Stimulated activated CD8-positive, alpha-beta memory T cell treated with anti-CD3 and anti-CD28 coated beads, Interleukin-4, amount 100 ng/mL, for 24 hours (primary cell): ENCODE measurements at regions not wholly inside any gene's neighbourhood (a gene's known extent, or its start where the extent isn't known, plus 50 kb on each side); places are given as distances from the start of the nearest gene placed in this dataset.

Source experiments
- DNase-seq: peaks from one replicate; pipeline ENCODE4 v3.0.0-alpha.2; 2020; ENCODE audit warnings: low read depth

DNA sequence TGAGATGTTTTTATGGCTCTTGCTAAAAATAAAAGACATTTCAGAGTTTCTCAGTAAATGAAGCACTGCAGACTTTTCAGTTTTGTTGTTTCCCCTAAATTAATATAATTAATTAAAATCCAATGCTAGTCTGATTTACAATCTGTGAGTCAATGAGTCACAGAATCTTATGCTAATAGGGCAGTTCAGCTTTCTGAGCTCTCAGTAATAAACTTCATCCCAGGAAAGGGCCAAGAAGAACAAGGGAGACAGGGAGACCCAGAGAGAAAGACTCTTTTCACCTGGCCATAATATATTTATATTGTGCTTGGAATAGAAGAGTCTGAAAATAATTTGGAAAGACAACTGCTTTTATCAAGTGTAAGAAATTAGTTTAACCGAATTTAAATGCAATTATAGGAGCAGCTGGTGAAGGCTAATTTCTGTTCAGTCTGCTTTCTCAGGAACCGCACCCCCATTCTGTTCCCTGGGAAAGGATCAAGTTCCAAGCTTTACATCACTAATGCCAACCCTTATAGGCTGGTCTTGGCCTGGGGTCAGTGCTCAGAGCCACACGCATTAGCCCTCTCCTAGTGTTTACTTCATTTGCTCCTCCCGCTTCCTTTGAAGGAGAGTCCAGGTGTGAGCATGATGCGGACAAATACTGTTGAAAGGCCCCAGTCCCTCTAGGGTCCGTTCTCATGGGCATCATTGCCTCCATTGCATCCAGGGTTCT is 145.6 kb downstream of the ZBTB18 start:
- DNase-seq = no peak

DNA sequence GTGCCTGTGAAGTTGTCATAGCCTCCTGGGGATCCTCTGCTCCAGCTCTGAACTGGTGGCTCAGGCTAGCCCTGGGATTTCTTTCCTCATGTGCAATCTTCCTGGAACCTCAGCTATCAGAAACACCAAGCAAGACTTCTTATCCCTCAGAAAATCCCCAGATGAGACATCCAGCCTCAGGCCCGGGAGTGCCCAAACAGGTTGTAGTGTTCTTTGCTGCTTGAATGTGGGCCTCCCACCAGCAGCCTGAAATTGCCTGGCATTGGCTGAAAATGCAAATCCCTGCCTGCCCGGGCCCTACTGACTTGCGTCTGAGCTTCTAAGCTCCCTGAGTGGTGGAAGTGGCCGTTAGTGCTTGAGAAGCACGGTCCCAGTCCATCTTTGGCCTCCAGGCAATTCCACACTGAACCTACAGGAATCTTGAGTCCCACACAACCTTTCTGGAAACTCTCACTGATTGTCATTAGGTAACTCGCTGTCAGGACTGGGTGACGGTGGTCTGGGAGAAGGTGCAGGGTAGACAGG is 146.8 kb downstream of the ZBTB18 start:
- DNase-seq = no peak

DNA sequence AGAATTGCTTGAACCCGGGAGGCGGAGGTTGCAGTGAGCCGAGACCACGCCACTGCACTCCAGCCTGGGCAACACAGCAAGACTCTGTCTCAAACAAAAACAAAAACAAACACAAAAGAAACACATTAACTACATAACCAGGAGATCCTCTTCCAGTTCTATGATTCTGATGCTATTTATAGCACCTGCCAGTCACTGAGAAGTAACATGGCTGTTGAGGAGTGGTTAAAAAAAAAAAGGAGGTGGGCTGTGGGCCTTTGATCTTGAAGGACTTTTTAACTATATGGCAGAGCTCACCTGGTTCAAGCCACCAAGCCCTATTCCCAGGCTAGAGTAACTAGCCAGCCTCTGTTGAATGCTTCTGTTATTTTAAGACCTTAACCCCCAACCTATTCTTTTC is 148.8 kb downstream of the ZBTB18 start:
- DNase-seq = no peak

DNA sequence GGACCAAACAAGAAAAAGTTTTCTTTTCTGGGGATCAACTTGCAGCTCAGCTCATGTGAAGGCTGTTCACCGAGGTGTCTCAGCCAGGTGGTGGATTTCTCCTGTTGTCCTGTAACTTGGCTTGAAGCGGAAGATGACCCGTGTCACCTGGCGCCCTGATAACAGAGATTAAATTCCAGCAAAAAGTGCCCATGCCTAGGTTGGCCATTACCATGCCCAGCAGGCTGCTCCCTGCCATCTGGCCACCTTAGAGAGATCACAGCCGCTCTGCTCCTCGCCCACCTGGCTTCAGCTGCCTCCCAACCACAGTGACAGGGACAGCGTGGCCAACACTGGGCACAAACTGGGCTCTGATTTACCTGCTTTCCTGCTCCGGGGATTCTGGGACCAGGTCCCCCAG is 149.5 kb downstream of the ZBTB18 start:
- no peak for DNase-seq

DNA sequence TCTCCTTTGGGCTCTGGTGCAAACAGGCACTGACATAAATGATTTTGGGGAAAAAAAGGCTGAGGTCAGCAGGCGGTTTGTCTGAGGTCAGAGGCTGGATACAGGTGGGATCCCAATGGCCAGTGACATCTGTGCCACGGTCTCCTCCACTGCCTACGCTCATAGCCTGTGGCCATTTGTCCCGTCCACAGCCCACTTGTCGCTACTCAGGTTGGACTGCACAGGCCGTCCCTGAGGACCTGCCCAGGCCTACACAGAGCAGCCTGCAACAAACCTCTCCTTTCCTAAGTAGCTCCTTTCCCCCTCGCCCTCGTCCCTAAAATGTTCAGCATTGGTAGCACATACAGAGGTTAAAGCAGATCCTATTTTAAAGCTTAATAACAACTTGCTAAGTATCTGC is 150.7 kb downstream of the ZBTB18 start:
- DNase-seq = no peak

DNA sequence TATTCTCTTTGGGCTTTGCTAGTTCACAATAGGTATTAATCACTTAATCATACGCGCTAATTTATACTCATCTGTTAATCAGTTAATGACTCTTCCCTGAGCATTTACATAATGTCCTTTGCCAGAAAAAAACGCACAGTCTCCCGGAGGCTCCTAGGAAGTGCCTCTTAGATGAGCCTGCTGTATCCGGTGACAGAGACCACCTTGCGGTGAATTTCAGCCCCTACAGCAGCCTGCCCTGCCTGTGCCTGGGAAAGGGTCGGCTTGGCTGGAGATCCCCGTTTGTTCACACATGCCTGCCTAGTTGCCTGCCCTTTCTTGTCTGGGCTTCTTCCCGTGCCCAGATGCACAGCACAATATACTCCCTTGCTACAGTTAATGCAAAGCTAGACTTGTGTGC is 152.9 kb downstream of the ZBTB18 start:
- DNase-seq = no peak

DNA sequence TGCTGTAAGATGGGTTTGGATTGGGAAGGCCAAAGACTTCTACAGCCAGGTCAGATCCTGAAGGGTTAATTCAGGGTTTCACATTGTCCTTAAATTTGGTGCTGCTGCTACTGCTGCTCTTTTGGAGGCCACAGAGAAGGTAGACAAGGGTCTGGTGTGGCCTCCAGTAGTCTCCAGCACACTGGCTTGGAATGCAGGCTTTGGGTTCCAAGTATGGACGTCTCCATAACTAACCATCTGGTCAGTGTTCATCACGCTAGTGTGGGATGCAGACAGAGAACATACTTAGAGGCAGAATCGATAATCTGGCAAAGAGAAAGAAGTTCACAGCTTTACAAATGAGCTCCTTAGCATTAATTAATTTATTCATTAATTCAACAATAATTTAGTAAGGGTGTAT is 154.1 kb downstream of the ZBTB18 start:
- DNase-seq = no peak

DNA sequence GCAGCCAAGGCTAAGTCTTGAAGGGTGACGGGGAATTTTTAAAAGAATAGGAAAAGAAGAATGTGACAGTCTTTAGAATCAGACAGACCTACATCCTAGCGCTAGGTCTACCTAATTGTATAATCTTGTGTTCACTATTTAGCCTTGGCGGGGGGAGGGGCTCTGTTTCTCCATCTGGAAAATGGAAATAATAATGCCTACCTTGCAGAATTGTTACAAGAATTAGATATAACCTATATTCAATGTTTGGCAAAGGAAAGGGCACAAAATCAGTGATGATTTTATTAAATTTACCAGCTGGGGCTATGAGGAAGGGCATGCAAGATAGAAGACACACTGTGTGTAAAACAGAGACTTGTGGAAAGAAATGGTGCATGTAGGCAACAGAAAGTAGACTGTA is 154.8 kb downstream of the ZBTB18 start:
- no peak for DNase-seq

DNA sequence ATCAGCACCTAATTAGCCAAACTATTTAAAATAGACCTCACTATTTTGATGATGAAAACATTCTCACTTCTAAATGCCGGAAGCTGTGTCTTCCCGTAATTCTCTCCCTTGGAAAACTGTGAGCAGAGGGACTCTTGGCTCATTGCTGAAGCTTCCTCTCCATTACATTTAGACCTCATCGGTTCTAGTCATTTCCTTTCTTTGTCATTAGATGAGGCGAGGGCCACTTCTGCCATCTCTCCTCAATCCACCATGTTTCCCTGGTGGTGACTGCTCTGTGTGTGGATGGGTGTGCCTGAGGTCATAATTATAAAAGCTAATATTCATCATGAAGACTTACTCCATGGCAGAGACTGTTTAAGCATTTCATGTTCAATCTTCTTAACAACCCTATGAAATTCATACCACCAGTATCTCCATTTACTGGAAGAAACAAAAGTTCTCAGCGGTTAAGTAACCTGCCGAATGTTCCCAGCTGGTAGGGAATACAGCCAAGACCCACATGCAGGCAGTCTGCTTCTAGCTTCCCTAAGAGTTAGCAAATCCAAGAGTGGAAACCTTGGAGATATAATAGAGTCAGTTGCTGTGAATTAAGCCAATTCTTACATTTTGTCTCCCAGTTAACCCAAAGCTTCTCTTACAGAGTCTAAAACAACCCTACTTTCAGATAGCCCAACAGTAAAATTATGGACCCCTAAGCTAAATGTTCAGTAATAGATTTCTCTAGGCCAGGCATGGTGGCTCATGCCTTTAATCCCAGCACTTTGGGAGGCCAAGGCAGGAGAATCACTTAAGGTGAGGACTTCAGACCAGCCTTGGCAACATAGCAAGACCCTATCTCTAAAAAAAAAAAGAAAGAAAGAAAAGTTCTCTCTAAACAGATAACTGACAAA is 156.2 kb downstream of the ZBTB18 start:
- DNase-seq = no peak

DNA sequence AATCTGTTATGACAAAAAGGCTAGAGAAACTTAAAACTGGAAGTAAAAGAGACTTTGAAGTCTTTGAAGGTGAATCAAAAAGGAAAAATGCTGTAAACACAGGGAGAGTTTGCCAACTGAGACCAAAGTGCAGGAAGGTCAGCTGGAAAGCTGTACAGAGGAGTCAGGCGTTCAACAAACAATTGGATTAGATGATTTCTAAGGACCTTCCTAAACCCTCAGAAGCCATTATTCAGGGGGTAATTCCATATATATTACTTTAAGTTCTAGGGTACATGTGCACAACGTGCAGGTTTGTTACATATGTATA is 156.8 kb downstream of the ZBTB18 start:
- no peak for DNase-seq

DNA sequence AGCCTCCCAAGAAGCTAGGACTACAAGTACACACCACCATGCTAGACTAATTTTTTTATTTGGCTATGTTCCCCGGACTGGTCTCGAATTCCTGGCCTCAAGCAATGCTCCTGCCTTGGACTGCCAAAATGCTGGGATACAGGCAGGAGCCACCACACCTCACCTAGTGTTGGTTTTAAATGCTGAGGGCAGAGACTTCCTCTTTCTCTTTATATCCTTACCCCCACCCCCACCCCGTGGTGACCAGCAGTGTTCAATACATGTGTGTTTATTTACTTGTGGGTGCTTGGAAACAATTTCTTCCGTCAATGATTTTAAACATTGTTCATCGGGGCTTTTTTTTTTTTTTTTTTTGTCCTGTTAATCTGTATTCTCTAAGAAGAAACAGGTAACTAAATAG is 158.9 kb downstream of the ZBTB18 start:
- no peak for DNase-seq

DNA sequence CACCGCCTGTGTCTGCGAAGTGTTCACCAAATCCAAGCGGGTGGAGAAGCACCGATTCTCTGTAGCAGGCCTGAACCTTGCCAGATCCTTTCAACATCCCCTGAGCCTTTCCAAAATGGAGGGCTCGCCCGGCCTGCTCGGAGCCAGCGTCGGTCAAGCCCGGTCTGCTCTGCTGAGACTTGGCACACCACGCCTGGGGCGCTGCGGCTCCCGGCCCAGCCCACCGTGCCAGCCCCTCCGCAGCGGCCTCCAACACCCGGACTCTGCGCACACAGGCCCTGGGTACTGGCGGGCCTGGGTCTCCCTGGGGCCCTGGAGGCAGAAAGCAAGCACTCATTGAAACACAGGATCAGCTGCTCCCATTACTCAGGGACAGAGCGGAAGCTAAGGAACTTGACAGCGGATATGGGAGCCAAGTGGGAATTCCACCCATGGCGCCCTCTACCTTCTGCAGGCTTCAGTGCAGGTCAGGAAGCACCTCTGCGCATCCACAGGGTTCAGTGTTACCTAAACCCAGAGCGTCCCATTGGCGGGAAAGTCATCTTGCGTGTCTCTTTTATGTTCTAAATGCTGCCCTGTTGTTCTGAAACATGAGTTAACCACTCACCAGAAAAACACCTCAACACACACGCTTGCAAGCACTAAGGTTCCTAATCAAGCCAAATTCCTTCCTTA is 159.9 kb downstream of the ZBTB18 start:
- DNase-seq = no peak

DNA sequence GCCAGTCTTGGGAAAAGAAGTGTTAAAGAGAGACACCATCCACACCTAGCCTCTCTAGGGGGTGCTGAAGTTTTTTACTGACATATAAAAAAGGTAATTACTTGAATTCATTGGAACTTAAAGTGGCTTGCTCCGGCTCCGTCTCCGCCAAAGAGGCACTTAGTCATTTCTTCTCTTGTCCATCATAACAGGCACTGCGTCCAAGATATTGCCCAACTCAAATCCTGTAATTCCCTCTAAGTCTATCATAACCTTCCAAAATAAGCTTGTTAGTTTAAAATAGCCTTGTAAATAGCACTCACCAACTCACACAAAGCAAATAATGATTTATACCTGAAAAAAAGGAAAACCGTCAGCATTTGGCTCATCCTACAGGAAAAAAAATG is 160.5 kb downstream of the ZBTB18 start:
- no peak for DNase-seq

DNA sequence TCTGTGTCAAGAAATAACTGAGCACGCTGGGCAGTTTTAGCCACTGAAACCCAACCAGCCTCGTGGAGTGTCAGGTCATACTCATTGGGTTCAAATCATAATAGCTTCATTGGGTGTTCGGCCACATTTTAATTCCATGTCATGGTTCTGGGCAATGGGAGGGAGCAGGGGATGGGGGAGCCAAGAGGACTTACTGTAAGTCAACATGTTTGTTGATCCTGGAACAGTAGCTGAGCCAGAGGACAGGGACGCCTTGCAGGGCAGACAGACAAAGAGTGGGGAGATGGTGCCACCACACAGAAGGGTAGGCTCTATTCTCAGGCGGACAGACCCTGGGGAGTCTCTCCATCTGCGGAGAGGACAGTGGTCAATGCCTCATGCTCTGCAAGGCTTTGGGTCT is 161.1 kb downstream of the ZBTB18 start:
- DNase-seq = no peak

DNA sequence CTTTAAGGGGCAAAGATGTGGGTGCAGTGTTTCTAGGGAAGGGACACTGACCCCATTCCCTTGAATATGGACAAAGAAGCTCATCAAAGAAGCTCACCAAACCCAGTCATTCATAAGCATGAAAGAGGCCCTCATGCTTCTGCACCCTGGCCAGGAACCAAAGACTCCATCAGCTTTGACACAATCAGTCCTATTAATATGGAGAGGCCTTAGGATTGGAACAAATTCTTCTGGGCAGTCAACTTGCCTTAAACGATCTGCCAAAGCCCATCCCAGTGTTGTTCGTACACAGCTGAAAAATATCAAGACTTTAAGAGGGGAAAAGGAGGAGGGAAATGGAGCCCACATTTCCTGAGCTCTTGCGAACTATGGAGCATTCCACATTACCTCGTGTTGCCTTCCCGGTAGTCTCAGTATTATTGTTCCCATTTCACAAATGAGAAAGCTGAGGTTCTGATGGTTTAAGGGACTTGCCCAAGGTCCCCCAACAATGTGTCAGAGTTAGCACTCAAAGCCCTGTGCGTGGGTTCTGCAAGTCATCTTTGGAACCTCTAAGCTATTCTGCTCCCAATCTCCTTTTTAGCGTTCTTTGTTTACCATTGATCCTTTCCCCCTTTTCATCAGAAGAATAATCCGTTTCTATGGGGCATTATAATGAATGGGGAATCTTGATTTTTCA is 161.9 kb downstream of the ZBTB18 start:
- no peak for DNase-seq

DNA sequence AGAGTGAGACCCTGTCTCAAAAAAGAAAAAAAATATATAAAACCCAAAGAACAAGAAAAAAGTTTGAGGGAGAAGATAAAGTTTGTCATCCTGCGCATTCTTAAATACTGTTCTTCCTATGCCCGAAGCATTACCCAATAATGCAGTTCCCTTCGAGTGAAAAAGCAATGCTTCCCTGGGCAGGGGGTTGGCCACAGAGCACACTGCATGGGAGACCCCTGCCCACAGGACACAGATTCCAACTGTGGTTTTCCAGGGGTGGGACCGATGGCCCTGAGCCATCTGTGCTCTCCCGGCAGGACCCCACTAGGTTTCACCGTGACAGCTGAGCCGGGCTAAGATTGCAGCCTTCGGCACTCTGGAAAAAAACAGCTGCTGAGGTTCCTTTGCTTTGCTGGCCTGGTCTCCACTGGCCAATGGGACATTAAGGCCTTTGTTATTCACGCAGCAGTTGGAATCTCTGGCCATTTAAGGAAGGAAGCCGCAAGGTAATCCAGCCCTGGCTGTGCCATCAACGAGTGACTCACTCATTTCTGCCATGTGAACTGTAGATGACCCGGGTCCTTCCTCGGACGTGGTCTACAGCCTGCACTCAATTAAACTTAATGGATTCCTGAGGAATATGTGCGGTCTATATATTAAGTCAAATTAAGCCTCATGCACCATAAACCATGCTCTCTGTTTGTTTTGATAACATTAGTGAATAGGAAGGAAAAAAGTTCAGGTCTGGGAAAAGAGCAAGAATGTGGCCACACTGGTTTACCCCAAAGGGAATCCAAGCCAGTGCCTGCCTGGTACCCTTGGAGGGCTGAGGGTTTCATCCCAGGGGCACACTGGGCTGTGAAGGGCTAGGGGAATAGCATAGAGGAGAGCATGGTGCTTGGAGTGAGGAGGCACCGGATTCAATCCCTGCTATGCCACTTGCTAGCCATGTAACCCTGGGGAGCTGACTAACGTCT is 163.2 kb downstream of the ZBTB18 start:
- DNase-seq = no peak

DNA sequence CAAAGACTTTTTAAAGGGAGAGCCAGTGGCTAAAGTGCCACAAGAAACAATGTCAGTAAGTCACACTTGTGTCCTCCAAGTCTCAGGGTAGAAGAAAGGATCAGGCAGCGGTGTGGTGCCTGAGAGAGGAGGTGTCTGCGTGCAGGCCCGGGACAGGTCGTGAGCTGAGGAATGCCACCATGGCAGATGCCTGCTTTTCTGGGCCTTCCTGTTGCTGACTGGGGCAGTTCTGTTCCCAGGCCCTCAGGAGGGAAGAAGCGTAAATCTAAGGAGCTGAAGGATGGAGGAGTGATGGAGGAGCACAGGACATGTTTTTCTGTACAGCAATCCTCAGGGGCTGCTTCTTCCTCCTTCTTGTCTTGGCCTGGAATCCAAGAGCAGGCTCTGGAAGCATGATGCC is 165.8 kb downstream of the ZBTB18 start:
- DNase-seq = no peak

DNA sequence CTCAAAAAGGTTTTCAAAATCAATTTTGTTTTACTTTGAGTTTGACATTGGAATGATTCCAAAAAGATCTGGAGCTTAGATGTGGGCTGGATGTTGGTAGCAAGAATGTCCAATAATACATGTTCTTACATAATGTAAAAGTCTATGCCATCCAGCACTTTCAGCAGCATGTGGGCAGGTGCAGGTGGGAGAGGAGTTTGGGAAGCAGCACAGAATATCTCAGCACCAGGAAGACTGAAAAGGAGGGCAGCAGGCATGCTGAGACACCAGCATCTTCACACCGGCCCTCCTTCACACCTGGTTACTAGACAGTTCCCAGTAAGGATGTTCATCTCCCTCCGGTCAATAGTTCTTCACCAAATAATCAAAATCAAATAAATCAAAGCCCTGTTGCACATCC is 166.6 kb downstream of the ZBTB18 start:
- no peak for DNase-seq

DNA sequence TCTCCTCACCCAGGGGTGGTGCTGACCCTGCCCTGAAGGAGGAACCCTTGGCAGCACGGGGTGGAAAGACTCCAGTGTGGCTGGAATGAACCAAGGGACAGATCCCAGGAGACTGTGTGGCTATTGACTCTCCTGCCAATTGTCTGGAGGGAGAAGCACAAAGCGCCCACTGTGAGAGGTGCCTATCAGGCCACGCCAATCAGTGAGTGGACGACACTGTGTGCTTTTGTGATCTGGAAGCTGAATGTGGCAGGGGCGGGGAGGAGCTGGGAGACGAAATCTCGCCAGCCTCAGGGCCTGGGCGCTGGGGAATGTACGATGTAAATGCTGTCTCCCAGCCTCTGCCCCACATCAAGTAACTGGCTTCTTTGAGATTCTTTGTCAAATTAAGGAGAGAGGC is 167.1 kb downstream of the ZBTB18 start:
- DNase-seq = no peak

DNA sequence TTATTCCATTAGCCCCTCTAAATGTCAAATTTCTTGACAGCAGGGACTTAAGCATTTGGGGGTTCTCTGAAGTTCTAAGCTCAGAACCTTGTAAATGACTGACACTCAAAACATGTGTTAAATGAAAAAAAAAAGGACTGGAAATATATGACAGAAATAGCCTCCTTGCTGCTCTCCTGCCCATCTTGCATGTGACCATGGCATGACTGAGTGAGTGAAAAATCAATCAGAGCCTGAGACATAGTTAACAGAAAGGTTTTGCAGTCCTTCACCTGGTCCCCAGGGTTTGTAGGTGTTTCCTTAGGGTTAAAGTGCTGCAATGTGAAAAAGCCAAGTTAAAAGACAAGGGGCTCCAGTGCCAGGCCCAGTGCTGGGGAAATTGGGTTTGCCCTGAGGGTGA is 168.1 kb downstream of the ZBTB18 start:
- no peak for DNase-seq

DNA sequence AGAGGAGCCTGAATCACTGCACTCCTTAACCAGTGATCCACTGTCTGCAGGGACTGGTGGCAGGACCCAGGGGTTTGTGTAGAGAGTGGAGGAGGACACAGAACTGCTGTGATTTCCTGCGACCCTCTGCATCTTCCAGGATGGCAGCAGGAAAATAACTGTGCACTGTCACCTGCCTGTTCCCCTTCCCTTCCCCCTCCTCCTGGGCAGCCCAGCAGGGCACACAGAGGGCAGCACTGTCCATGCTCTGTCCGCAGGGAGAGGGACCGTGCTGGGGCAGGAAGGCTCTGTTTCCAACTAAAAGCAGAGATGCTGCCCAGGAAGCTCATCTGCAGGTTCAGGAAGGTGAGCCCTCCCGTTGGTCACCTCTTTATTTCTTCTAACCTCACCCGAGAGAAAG is 168.7 kb downstream of the ZBTB18 start:
- no peak for DNase-seq
